ENCODE measurements at regions not wholly inside any gene's neighbourhood (a gene's known extent, or its start where the extent isn't known, plus 50 kb on each side); places are given as distances from the start of the nearest gene placed in this dataset.

GRCh38 chr18:64979791-64980190, 771.0 kb upstream of the CDH7 start:
- no peak for DNase-seq
- H3K9me3 ChIP-seq (replicated peaks in 1 of 3) = no peaks in the 10 kb centered on the region
- intact Hi-C loops (cut with DNase I) = no loop called here
- no peak overlapping the region for H3K4me3 ChIP-seq
- WGBS, 4 donors = 87 to 96% (median 95%) methylated on average over 2 of the region's 2 CpGs
- no peak for TF ChIP-seq CTCF (IDR thresholded peaks at IDR 0.05)
- TF ChIP-seq POLR2A (IDR thresholded peaks at IDR 0.05) = no peak
- peaks cover 0 to 7% of the 10 kb centered on the region in 2 donors for H3K4me1 ChIP-seq (replicated peaks in 1 of 2)
- no peaks in the 10 kb centered on the region for H3K27me3 ChIP-seq
- no peak overlapping the region for H3K27ac ChIP-seq
- H3K36me3 ChIP-seq (replicated peaks in 1 of 2) = no peaks in the 10 kb centered on the region

GRCh38 chr18:64974391-64975125, 776.3 kb upstream of the CDH7 start:
- 92 to 95% (median 94%) methylated on average over 8 of the region's 8 CpGs for WGBS, 4 donors
- no peak overlapping the region for H3K27ac ChIP-seq
- H3K27me3 ChIP-seq = no peaks in the 10 kb centered on the region
- H3K4me3 ChIP-seq = no peak overlapping the region
- H3K9me3 ChIP-seq (replicated peaks in 1 of 3) = no peaks in the 10 kb centered on the region
- H3K4me1 ChIP-seq (replicated peaks in 1 of 2) = no peaks in the 10 kb centered on the region
- intact Hi-C loops (cut with DNase I) = no loop called here
- TF ChIP-seq POLR2A (IDR thresholded peaks at IDR 0.05) = no peak
- TF ChIP-seq CTCF (IDR thresholded peaks at IDR 0.05) = no peak
- H3K36me3 ChIP-seq (replicated peaks in 1 of 2) = no peaks in the 10 kb centered on the region
- no peak for DNase-seq

GRCh38 chr18:64972545-64972944, 778.3 kb upstream of the CDH7 start:
- TF ChIP-seq POLR2A (IDR thresholded peaks at IDR 0.05) = no peak
- no peak for TF ChIP-seq CTCF (IDR thresholded peaks at IDR 0.05)
- 49 to 59% (median 52%) methylated on average over 2 of the region's 2 CpGs for WGBS, 4 donors
- DNase-seq = no peak
- H3K27me3 ChIP-seq = no peaks in the 10 kb centered on the region
- H3K36me3 ChIP-seq (replicated peaks in 1 of 2) = no peaks in the 10 kb centered on the region
- H3K4me3 ChIP-seq = no peak overlapping the region
- H3K9me3 ChIP-seq (replicated peaks in 1 of 3) = no peaks in the 10 kb centered on the region
- intact Hi-C loops (cut with DNase I) = no loop called here
- H3K27ac ChIP-seq = no peak overlapping the region
- H3K4me1 ChIP-seq (replicated peaks in 1 of 2) = no peaks in the 10 kb centered on the region

- Histone ChIP-seq H3K27ac (no peak overlapping the region), H3K4me1 (replicated peaks in 1 of 2) (no peaks in the 10 kb centered on the region), H3K4me3 (no peak overlapping the region), H3K36me3 (replicated peaks in 1 of 2) (no peaks in the 10 kb centered on the region), H3K9me3 (replicated peaks in 1 of 3) (no peaks in the 10 kb centered on the region), H3K27me3 (no peaks in the 10 kb centered on the region)
- no peak for TF ChIP-seq POLR2A (IDR thresholded peaks at IDR 0.05)
- no peak for TF ChIP-seq CTCF (IDR thresholded peaks at IDR 0.05)
- DNase-seq = no peak
- intact Hi-C loops (cut with DNase I) = no loop called here
Observed at GRCh38 chr18:64966667-64967066, 784.1 kb upstream of the CDH7 start.

Measured in adrenal gland (tissue), 9 donors.